CD4-positive, CD25-positive, alpha-beta regulatory T cell (primary cell): ENCODE measurements at regions not wholly inside any gene's neighbourhood (a gene's known extent, or its start where the extent isn't known, plus 50 kb on each side); places are given as distances from the start of the nearest gene placed in this dataset.
"Not testable (repeated sequence)": the region's sequence is repeated elsewhere in the genome, so short reads cannot be mapped to it uniquely, and the experiment has no call there.

Experiments used
- ATAC-seq, 2 donors: fragments of 150-1000 bp; cut with Tn5 transposase; one replicate each; pipeline ENCODE4 v1.10.0; 2021; ENCODE audit warnings: low read depth in 2 of 2, moderate number of reproducible peaks in 2 of 2, moderate library complexity in 1 of 2
- DNase-seq, 3 donors: peaks; one replicate each; pipeline versions ENCODE4 v3.0.0 to v3.0.0-alpha.2; 2012 to 2022; ENCODE audit warnings: mixed read lengths in 1 of 3
- H3K27ac ChIP-seq: one replicate; pipeline ENCODE4 v1.7.0; 2013; ENCODE audit warnings: mild to moderate bottlenecking, low read length; ENCODE audit not compliant: insufficient read depth, poor library complexity, severe bottlenecking
- H3K27me3 ChIP-seq: one replicate; pipeline ENCODE4 v1.7.0; 2013; ENCODE audit warnings: low read length; ENCODE audit not compliant: control insufficient read depth, insufficient read depth
- H3K36me3 ChIP-seq: one replicate; pipeline ENCODE4 v1.7.0; 2013; ENCODE audit warnings: mild to moderate bottlenecking, low read length, moderate library complexity; ENCODE audit not compliant: control insufficient read depth, insufficient read depth
- H3K4me1 ChIP-seq: 2 replicates; pipeline ENCODE4 v1.7.0; 2013; ENCODE audit warnings: mild to moderate bottlenecking, low read length; ENCODE audit not compliant: insufficient read depth, control insufficient read depth, poor library complexity, severe bottlenecking
- H3K4me3 ChIP-seq: one replicate; pipeline ENCODE4 v1.7.0; 2013; ENCODE audit warnings: low read depth, mild to moderate bottlenecking, low read length, moderate library complexity
- H3K9me3 ChIP-seq, 2 experiments: 1 replicate in 1 of 2; 2 replicates in 1 of 2; pipeline ENCODE4 v1.7.0; 2013; ENCODE audit warnings: low read length in 2 of 2, mild to moderate bottlenecking in 1 of 2, moderate library complexity in 1 of 2; ENCODE audit not compliant: control insufficient read depth in 2 of 2
- H3K27ac Mint-ChIP-seq, 3 donors: one replicate each; pipeline ENCODE4 v1.8.0; 2020 to 2022; ENCODE audit warnings: mild to moderate bottlenecking in 3 of 3, mixed read lengths in 3 of 3, moderate library complexity in 2 of 3
- H3K27me3 Mint-ChIP-seq: one replicate; pipeline ENCODE4 v1.8.0; 2022; ENCODE audit warnings: mild to moderate bottlenecking, mixed read lengths
- H3K36me3 Mint-ChIP-seq: one replicate; pipeline ENCODE4 v1.8.0; 2020; ENCODE audit warnings: mixed read lengths
- H3K4me1 Mint-ChIP-seq, 4 donors: one replicate each; pipeline ENCODE4 v1.8.0; 2020 to 2022; ENCODE audit warnings: mixed read lengths in 4 of 4, mild to moderate bottlenecking in 1 of 4
- H3K4me3 Mint-ChIP-seq, 4 donors: one replicate each; pipeline ENCODE4 v1.8.0; 2020 to 2022; ENCODE audit warnings: mild to moderate bottlenecking in 4 of 4, mixed read lengths in 4 of 4, moderate library complexity in 3 of 4
- H3K9me3 Mint-ChIP-seq, 7 donors: one replicate each; pipeline ENCODE4 v1.8.0; 2020 to 2022; ENCODE audit warnings: mixed read lengths in 7 of 7, mild to moderate bottlenecking in 3 of 7, moderate library complexity in 2 of 7

DNA sequence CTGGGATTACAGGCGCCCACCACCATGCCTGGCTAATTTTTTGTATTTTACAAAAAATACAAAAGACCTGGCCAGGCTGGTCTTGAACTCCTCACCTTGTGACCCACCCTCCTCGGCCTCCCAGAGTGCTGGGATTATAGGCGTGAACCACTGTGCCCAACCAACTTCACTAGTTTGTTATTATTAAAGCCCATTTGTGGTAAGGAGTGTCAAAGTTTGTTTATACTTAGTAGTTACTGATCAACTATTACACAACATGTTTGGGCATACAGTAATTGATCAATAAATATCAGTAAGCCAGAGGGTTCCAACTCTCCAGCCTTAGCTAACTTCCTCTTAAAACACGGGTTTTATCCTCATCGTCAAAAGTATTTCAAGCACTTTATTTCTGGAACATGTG, 67.5 kb upstream of the ZNG1B start:
- Histone ChIP-seq H3K27ac (no peak overlapping the region), H3K27me3 (no peaks in the 10 kb centered on the region), H3K4me1 (no peaks in the 10 kb centered on the region), H3K9me3 (no peaks in the 10 kb centered on the region), H3K36me3 (no peaks in the 10 kb centered on the region), H3K4me3 (no peak overlapping the region)
- no peaks in the 10 kb centered on the region for H3K36me3 Mint-ChIP-seq
- peaks cover 0 to 6% (median 2%) of the 10 kb centered on the region in 4 donors for H3K4me1 Mint-ChIP-seq
- no peak overlapping the region for H3K27ac Mint-ChIP-seq
- H3K27me3 Mint-ChIP-seq = peaks cover 7% of the 10 kb centered on the region
- DNase-seq (no peak), ATAC-seq (no peak)
- H3K9me3 Mint-ChIP-seq = peaks cover 0 to 2% (median 0%) of the 10 kb centered on the region in 7 donors
- H3K4me3 Mint-ChIP-seq = no peak overlapping the region

DNA sequence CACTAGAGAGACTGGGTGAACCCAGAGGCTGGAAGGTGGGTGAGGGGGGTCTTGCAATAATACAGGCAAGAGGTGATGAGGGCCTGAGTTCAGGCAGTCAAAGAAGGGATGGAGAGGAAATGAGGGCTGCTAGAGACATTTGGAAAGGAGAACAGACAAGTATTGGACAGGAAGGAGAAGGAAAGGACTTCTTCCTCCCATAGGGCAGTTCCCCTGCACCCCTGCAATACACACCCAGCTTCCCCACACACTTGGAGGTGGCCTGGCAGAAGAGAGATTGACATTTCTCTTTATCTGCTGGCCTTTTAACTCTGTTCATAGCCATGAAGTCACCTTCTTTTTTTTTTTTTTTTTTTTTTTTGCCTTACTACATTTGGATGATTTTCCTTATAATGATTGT, 68.9 kb upstream of the ZNG1B start:
- H3K27ac Mint-ChIP-seq = peak overlapping the region in 2 of 3 donors; percentile 2 to 25
- not testable (repeated sequence) for ATAC-seq, H3K27me3 ChIP-seq, H3K36me3 ChIP-seq, H3K4me1 ChIP-seq, H3K27ac ChIP-seq, H3K27me3 Mint-ChIP-seq, H3K4me3 ChIP-seq, H3K36me3 Mint-ChIP-seq, H3K9me3 ChIP-seq, DNase-seq, H3K9me3 Mint-ChIP-seq, H3K4me3 Mint-ChIP-seq, H3K4me1 Mint-ChIP-seq

DNA sequence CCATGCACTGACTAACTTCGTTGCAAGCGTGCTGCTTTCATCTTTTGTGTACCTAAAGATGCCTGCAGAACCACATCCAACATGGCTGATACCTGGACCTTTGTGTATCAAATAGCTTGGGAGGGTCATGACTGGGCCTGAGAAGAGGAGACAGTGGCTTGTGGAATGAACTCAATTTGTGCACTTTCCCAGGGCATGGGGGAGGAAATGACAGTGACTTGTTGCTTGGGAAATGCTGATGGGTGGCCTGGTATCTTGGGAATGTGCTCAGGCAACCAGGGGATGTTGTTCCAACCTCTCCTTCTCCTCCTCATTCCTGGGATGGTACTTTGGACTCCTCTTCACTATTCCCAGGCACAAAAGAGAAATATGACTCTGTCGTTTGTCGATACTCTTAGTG, 70.7 kb upstream of the ZNG1B start:
- not testable (repeated sequence) for H3K9me3 ChIP-seq, H3K4me1 ChIP-seq, H3K36me3 ChIP-seq, H3K27me3 ChIP-seq, H3K4me1 Mint-ChIP-seq, H3K27me3 Mint-ChIP-seq, H3K4me3 Mint-ChIP-seq, H3K27ac ChIP-seq, H3K27ac Mint-ChIP-seq, DNase-seq, H3K4me3 ChIP-seq, H3K36me3 Mint-ChIP-seq, ATAC-seq, H3K9me3 Mint-ChIP-seq

DNA sequence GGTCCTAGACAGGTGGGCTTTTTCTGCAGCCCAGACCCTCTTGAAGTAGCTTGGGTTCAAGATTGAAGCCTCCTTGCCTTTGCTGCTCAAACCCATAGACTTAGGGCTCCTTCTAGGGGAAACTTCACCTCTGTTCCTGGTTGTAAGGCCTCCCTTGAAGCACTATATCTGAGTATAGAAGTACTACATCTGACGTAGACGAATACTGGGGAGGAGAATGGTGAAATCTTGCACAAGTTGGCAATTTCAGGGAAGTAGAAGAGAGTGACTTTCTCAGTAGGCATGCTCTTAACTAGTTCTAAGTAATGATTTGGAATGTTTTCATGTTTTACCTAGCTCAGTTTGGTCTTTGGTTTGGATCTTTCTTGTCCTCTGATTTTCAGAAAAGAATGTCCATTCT, 71.7 kb upstream of the ZNG1B start:
- not testable (repeated sequence) for H3K4me3 ChIP-seq, H3K27me3 Mint-ChIP-seq, H3K9me3 ChIP-seq, H3K36me3 Mint-ChIP-seq, H3K27ac ChIP-seq, DNase-seq, H3K4me1 Mint-ChIP-seq, ATAC-seq, H3K4me3 Mint-ChIP-seq, H3K4me1 ChIP-seq, H3K27ac Mint-ChIP-seq, H3K27me3 ChIP-seq, H3K9me3 Mint-ChIP-seq, H3K36me3 ChIP-seq

DNA sequence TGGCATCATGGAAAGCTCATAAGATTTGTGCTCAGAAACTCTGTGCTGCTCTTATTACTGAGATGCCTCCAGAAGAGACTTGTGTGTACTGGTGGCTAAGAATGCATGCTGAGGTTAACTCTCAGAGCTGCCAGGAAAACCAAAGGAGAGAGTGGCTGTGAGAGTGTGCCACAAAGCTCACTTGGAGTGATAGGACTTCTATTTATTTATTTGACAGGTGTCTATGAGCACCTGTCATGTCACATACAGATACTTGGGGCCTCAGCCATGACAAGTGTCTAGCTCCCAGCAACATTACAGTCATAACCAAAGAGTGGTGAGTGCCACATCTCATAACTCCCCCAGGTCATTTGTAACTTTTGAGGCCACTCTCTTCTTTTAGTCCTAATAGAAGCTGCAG, 72.2 kb upstream of the ZNG1B start:
- H3K9me3 Mint-ChIP-seq, H3K9me3 ChIP-seq, H3K27ac Mint-ChIP-seq, H3K27me3 Mint-ChIP-seq, H3K36me3 Mint-ChIP-seq, H3K36me3 ChIP-seq, ATAC-seq, H3K27ac ChIP-seq, H3K4me3 Mint-ChIP-seq, H3K27me3 ChIP-seq, H3K4me1 ChIP-seq, H3K4me1 Mint-ChIP-seq, DNase-seq, H3K4me3 ChIP-seq: not testable (repeated sequence)

DNA sequence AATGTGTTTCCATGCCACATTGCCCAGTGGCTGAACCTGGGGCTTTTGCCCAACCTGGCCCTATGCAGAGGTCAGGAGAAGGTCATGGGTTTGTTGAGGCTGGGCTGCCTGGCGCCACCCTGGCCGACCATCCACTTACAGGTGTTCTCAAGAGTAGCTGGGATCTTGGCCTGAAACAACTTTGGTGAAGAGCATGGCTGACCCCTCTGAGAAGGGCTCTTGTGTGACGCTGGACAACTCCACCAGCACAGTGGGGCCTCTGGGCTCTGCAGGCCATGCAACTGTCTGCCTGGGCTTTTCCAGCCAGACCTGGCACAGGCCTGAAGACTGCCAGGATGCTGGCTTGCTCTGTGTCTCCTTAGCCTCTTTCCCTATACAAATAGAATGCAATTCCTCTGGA, 76.4 kb upstream of the ZNG1B start:
- Mint-ChIP-seq H3K9me3 (no peaks in the 10 kb centered on the region), H3K36me3 (no peaks in the 10 kb centered on the region), H3K4me1 (no peaks in the 10 kb centered on the region), H3K27ac (no peak overlapping the region), H3K27me3 (peaks cover 4% of the 10 kb centered on the region), H3K4me3 (no peak overlapping the region)
- ATAC-seq (no peak), DNase-seq (no peak)
- no peaks in the 10 kb centered on the region for H3K9me3 ChIP-seq
- no peaks in the 10 kb centered on the region for H3K27me3 ChIP-seq
- H3K36me3 ChIP-seq = no peaks in the 10 kb centered on the region
- H3K4me1 ChIP-seq = no peaks in the 10 kb centered on the region
- no peak overlapping the region for H3K4me3 ChIP-seq
- no peak overlapping the region for H3K27ac ChIP-seq

DNA sequence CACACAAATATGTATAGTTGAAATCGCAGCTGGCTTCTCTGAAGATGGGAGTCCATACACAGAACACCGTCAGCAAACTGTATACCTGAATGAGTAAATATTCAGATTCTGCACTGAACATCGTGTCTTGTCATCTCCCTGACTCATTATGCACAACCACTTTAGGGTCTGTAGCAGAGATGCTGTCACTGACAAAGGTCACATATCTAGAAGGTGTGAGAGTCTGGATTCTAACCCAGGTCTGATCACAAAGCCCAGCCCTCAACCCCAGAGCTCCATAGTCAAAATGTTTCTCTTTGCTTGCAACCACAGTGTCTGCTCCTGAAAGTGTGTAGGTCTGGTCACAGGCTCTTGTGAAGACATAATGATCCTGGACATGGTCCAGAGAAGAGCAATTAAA, 78.3 kb upstream of the PAX8 start:
- peaks cover 21% of the 10 kb centered on the region for H3K27me3 Mint-ChIP-seq
- no peaks in the 10 kb centered on the region for H3K4me1 Mint-ChIP-seq
- H3K4me1 ChIP-seq = no peaks in the 10 kb centered on the region
- H3K27ac Mint-ChIP-seq = peak overlapping the region in 1 of 3 donors; percentile 6
- DNase-seq = no peak
- no peak overlapping the region for H3K27ac ChIP-seq
- no peak for ATAC-seq
- no peak overlapping the region for H3K4me3 Mint-ChIP-seq
- no peaks in the 10 kb centered on the region for H3K36me3 Mint-ChIP-seq
- H3K27me3 ChIP-seq = peaks cover 3% of the 10 kb centered on the region
- H3K4me3 ChIP-seq = no peak overlapping the region
- H3K9me3 Mint-ChIP-seq = no peaks in the 10 kb centered on the region
- no peaks in the 10 kb centered on the region for H3K36me3 ChIP-seq
- no peaks in the 10 kb centered on the region for H3K9me3 ChIP-seq

DNA sequence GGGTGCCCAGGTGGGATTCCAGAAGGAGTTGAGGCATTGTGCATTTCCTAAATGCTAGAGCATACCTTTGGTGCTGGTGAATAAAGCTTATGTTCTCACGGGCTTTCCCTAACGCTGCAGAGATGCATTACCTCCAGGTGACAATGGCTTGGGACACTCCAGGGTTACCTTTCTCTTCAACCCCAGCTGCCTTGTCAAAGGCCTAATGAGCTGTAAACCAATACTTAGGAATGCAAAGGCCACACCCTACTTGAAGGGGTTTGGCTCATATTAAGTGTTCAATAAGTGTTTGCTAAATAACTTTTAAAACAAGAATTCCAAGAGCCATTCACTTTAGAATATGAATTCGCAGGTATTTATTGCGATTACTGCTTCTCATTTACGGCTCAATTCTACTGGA, 77.6 kb upstream of the PAX8 start:
- H3K9me3 ChIP-seq, H3K4me1 Mint-ChIP-seq, H3K27ac Mint-ChIP-seq, H3K4me1 ChIP-seq, H3K4me3 ChIP-seq, ATAC-seq, H3K36me3 Mint-ChIP-seq, H3K27ac ChIP-seq, DNase-seq, H3K4me3 Mint-ChIP-seq, H3K9me3 Mint-ChIP-seq, H3K27me3 ChIP-seq, H3K36me3 ChIP-seq: not testable (repeated sequence)
- H3K27me3 Mint-ChIP-seq = peaks cover 25% of the 10 kb centered on the region
